GM18517 (cell line): ENCODE measurements at regions not wholly inside any gene's neighbourhood (a gene's known extent, or its start where the extent isn't known, plus 50 kb on each side); places are given as distances from the start of the nearest gene placed in this dataset.

ENCODE experiments used
- ATAC-seq: cut with Tn5 transposase; IDR thresholded peaks from one replicate; pipeline ENCODE4 v1.9.1; 2021; ENCODE audit warnings: mild to moderate bottlenecking, moderate library complexity; ENCODE audit not compliant: unreplicated experiment

DNA sequence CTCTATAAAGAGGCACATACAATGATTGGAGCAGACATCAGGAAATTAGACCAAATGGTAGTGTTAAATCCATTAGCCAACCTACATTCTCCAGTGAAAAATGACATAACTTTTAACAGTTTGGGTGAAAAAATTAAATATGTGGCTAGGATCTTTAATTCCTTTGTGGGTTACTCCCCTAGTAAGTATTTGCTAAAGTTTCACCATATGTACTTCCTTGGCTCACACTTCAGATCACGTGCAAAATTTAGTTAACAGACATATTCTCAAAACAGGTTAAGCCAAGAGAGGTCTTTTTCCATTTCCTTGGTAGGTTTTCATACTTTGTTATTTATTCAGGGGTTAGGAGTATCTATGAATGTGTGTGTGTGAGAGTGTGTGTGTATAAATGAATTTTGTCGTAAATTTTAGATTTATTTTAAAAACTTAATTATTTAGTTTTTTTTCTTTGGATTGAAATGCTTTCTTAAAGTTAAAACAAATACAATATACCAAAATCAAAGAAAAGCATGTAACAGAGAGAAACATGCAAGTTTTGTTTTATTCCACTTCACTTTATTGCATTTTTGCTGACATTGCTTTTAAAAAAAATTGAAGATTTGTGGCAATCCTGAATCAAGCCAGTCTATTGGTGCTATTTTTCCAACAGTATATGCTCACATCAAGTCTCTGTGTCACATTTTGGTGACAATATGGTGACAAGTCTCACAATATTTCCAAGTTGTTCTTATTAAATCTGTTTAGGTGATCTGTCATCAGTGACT, 258.7 kb downstream of the FLRT2 start:
- ATAC-seq, result no peak

GRCh38 chr14:85766295-85766694, 236.4 kb downstream of the FLRT2 start:
- ATAC-seq, result no peak

GRCh38 chr14:85764822-85765221, 234.9 kb downstream of the FLRT2 start:
- ATAC-seq, result no peak

DNA sequence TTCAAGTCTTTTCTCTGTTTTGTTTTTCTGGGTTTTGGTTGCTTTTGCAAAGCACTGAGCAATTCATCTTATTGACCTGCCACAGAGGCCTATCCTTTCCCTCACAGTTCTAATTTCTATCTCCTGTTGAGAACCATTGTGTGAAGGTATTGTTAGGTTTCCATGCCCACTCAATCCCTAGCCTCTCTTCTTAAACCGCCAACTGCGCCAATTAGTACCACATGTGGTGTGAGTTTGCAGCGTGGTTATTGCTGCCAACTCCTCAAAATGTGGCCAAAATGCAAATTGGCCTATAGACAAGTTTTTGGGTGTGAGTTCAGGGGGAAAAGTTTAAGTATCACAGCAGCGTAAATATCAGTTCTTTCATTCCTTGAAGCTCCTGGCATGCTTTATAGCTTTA, 232.6 kb downstream of the FLRT2 start:
- ATAC-seq, result no peak

DNA sequence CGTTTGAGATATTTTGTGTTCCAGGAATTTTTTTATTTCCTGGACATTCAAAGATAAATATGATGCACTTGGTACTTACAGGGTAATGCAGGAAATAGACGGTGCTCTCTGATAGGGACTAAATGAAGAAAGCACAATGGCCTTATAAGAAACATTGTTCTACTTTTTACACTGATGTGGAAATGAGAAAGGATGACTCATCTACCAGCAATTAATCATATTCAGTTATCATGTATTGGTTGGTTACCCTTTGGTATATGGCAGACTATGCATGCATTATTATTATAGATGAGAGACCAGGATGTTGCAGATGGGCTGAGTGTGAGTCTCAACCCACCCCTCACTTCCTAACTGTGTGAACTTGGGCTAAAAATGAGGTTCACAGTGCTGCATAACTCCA, 222.2 kb downstream of the FLRT2 start:
- ATAC-seq, result no peak

DNA sequence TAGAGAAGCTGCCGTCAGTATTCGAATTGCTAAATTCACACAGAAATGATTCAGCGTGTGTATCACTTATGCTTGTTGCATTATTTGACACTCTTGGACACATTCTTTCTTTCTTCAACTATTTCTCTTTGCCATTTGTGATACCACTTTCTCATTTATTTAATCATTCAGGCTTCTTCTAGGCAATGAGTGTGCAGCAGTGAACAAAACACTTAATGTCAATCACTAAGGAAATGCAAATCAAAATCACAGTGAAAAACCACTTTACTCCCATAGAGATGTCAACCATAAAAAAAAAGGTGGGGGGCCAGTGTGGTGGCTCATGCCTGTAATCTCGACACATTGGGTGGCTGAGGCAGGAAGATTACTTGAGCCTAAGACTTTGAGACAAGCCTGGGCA, 214.6 kb downstream of the FLRT2 start:
- ATAC-seq, result no peak

DNA sequence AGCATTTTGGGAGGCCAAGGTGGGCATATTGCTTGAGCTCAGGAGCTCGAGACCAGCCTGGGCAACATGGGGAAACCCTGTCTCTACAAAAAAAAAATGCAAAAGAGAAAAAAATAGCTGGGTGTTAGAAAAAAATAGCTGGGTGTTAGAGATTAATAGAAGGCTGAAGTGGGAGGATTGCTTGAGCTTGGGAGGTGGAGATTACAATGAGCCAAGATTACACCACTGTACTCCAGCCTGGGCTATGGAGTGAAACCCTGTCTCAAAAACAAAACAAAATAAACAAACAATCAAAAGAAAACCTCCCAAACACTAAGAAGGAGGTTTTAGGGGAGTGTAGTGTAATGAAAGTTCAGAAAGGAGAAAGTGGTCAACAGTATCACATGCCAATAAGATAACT, 202.1 kb downstream of the FLRT2 start:
- no peak for ATAC-seq

- ATAC-seq, result no peak
These were observed 201.2 kb downstream of the FLRT2 start for GRCh38 chr14:85731186-85731585.

DNA sequence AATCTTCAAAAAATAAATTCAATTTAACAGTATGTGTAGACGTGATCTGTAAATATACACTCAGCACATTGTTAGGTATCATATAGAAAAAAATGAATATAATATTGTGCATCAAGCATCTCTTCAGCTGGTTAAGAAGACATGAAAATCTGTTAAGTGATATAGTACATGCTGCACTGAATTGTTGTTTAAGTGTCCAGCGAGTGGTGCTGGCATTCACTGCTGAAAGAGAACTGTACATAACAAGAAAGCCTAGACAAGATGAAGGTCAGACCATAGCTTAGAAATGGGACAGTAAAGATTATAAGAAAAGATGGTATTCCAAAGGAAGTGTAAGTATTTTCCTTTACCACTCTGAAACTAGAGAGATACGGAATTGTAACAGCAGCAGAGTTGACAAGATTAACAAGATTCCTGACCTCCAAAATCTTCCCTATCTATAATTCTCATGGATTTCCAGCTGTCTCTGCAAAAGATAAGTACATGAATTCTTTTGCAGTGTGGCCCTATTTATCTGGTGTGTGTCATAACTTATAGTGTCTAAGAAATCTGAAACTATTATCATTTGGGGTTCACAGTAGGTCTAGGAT, 198.6 kb downstream of the FLRT2 start:
- ATAC-seq, result no peak

- ATAC-seq, result no peak
These were observed 184.1 kb downstream of the FLRT2 start for GRCh38 chr14:85714069-85714468.

DNA sequence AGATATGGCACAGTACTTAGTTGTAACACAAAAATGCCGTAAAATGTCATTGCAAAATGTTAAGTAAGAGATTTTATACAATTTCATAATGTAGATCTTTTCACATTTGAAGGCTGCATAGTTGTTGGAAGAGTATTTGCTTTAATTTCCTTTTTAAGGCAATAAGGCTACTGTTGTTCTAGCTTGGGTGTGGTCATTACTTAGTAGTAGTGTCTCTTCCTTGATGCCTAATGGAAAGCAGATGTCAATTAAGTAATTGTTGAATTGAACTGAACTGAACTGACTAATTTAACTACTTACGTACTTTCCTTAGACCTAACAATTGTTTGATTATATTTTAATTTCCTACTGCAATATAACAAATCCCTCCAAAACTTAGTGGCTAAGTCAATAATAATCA, 181.7 kb downstream of the FLRT2 start:
- no peak for ATAC-seq
